Midbrain (tissue), 1 donor: ENCODE measurements at regions not wholly inside any gene's neighbourhood (a gene's known extent, or its start where the extent isn't known, plus 50 kb on each side); places are given as distances from the start of the nearest gene placed in this dataset.
"Not testable (repeated sequence)": the region's sequence is repeated elsewhere in the genome, so short reads cannot be mapped to it uniquely, and the experiment has no call there.

Experiments used
- DNase-seq: peaks from one replicate; lab custom pipeline; 2025; lab: John Stamatoyannopoulos, UW

DNA sequence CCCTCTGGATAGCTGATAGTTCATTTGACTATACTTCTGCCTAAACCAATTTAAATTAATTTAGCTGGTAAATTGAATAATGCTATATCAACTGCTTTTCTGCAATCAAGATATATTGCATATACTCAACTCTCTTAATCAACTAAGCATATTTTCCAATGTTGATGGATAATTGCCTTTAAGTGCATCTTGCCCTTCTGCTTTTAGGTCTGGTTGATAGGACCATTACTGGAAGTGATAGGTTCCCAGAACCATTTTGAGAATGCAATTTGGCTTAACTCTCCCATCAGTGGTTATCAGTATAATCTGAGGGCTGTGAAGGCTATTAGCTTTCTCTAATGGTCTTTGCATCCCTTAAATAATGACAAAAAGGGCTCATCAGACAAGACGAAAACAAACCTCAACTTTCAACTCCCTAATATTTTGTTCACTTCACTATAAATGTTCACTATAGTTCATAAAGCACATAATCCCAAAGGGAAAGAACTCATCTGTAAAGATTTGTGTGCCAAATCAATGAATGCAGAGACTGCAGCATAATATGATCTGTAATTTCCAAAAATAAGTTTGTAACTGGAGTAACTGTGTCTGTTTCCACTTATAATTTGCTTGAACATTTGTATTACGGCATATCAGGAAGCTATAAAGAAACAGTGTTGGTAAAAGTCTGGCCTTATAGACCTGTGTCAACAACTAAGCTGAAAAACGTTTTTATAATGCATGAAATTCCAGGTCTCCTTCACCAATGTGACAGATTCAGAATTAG, 273.6 kb downstream of the FBXO8 start:
- DNase-seq, result no peak

DNA sequence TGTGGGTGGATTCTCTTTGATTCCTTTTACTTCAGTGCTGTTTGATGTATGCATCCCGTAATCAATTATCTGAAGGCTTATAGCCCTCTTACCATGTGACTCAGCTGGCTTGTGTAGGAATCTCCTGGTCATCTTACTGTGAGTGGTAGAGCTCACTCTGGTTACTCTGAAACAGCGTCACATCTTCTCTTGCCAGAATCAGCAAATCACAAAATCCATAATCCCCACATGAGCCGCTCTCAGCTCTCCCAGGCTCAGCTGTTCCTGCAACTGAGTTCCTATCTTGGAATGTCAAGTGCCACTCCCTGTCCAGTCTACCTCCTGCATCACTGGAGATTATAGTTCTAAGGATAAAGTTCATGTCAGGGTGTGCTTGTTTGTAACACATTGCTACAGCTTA, 278.0 kb downstream of the FBXO8 start:
- DNase-seq, result no peak

DNA sequence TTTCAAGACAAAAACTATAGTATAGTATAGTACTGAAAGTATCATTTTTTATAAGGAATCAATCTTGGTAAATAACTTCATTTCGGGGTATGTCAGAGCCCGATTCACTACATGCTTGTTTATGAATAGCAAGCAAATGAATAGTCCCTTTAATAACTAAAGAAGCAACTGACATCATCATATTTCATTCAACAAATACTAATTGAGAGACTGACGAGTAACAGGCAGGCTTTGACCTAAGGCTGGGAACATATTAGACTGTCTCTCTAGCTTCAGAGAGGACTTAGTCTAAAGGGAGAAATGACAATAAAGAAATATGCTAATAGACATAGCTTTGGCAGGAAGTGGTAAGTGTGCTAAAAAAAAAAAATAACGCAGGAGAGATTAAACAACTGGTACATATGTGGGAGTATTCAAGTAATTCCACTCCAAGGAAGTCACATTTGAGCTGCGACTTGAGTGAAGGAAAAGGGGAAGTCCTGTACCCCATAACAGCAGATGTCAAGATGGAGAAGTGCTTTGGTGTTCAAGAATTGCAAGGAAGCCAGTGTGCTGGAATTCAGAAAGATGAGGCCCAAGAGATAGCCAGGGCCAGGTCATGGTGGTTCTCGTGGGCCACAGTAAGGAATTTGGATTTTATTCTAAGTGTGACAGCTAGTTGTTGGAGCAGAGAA, 284.9 kb downstream of the FBXO8 start:
- DNase-seq, result no peak

DNA sequence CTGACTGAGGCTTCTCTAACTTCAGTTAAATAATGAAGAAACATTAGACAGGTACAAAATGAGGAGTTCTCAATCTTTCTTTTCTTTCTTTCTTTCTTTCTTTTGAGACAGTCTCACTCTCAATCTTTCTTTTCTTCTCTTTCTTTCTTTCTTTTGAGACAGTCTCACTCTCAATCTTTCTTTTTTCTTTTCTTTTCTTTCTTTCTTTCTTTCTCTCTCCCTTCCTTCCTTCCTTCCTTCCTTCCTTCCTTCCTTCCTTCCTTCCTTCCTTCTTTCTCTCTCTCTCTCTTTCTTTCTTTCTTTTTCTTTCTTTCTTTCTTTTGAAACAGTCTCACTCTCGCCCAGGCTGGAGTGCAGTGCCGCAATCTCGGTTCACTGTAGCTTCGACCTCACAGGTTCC, 287.7 kb downstream of the FBXO8 start:
- not testable (repeated sequence) for DNase-seq

DNA sequence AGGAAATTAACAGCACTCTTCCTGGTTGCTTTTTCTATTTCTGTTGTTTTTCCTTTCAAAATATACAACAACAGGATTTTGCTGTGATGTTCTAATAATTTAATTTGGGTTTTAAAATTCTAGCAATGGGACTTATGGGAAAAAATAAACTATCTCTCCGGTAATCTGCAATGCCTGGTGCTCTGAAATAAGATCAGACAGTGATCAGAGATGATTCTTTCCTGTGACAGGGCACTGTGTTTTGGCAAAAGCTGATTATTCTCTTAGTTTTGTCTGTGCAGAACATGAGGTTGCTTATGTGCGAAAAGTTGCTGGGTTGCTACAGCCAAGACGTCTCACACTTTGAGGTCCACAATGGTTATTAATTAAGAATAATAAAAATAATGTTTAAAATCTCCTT, 291.7 kb downstream of the FBXO8 start:
- no peak for DNase-seq

DNA sequence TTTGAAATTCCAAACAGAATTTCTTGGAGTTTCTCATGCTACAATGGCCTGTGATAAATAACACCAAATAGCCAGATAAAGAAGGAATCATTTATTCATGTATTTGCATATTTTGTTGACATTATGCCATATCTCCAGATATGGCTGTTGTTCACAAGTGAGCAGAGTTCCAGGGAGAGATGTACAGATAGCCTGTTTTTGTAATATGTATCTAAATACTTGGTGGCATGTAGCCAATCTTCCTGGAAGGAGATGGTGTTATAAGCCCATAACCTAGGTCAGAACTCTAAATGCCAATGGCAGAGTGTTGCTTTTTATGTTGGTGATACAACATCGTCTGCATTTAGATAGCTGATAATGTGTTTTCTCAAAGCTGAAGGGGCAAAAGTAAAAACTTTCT, 292.2 kb downstream of the FBXO8 start:
- no peak for DNase-seq

DNA sequence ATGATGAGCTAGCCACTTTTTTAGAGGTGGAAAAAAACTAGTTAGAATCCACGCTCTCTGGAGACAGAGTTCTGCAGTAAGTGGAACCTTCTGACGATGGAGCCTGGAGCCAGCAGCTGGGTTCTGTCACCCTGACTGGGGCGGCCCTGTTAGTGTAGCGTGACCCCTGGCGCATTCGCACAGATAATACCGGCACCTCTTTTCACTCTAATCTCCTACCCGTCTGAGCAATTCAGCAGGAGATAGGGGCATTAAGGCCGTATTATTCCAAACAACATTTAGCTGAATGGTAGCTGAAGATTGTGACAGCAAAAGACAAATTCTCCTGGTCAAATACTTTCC, 292.6 kb downstream of the FBXO8 start:
- DNase-seq, result no peak

DNA sequence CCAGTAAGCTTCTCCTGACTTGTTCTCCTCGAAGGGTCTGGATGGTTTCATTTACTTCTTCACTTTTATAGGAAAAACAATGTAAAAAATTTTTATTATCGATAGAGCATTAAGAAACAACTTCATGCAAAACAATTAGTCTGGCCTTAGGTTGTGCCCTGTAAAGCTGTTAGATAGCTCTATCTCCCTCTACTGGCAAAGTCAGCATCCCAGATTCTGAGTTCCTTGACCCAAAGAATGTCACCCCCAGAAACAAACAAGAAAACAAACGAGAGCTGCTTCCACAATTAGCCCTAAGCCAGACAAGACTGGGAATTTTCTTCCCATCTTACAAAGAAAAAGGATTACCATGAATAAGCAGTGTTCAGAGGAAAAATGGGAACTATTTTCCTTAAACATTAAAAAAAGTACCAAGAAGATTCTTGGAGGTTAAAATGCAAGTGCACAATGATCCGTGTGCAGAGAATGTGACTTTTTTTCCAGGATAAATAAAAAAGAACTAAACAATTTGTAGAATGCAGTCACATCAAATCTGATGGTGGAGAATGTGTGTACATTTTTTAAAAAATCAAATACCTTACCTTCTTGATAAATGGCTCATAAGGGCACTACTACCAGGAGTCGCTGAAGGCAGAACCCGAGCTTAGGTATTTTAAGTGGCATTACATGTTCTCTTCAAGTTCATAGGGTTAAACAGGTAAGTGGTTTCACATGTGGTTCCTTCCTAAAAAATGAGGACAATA, 293.2 kb downstream of the FBXO8 start:
- DNase-seq, result peak; percentile 13

DNA sequence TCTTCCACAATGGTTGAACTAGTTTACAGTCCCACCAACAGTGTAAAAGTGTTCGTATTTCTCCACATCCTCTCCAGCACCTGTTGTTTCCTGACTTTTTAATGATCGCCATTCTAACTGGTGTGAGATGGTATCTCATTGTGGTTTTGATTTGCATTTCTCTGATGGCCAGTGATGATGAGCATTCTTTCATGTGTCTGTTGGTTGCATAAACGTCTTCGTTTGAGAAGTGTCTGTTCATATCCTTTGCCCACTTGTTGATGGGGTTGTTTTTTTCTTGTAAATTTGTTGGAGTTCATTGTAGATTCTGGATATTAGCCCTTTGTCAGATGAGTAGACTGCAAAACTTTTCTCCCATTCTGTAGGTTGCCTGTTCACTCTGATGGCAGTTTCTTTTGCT, 319.9 kb downstream of the FBXO8 start:
- DNase-seq, result not testable (repeated sequence)

DNA sequence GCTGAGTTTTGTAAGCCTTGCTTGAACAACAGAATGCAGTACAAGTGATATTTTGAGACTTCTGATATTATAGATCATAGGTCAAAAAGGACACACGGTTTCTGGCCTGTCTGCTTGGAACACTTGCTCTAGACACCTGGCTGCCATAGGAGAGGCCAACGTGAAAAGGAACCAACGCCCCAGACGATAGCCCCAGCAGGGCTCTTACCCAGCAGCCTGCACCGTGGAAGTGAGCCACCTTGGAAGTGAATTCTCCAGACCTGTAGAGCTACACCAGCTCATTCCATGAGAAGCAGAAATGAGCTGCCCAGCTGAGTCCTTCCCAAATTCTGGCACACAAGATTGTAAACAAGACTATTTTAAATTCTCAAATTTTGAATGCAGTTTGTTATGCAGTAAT, 323.1 kb downstream of the FBXO8 start:
- no peak for DNase-seq

DNA sequence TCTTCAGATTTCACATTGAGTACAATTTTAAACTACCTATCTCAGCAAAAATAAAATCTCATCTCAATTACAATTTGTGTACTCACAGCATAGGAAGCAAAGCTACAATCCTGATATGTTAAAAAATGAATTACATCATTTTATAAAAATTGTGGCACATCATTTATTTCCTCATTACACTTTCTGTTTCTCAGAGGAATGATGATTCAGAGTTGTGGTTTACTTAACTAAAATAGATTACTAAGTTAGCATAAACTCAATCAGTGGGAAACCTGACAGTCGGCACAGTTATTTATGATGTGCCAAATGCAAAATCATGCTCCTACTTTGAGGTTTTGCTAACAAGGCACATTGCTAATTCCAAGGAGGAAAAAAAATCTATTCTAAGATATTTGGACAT, 325.0 kb downstream of the FBXO8 start:
- no peak for DNase-seq

DNA sequence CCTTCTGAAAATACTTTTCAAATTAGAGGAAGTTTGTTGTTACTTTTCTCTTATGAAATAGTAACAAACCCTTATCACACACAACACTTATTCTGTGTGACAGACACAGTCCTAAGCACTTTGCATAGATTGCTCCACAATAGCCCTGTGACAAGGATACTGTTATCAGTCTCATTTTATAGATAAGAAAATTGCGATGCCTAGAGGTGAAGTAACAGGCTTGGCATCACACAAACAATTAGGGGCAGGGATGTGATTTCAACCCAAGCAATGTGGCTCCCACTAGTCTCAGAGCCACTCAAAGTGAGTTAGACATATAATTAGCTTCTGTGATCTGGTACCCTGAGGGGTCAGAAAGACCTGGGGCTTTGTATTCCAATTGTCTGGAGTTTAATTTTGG, 339.9 kb downstream of the FBXO8 start:
- no peak for DNase-seq

DNA sequence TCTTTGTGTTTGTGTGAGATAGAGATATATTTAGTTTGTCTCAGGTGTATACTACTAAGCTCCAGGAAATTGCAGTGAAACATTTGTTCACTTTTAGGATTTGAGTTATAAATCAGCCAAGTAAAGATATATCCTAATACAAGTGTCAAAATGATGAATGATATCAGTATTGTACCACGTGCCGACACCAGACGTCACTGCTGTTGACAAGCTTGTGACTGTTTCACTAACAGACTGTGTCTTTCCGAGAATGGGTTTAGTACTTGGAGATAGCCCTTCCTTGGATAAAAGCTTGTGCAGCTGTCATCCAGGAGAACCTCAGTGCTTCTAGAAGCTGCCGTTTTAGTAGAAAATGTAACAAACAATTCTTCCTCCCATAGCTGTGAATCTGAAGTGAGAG, 343.3 kb downstream of the FBXO8 start:
- no peak for DNase-seq

DNA sequence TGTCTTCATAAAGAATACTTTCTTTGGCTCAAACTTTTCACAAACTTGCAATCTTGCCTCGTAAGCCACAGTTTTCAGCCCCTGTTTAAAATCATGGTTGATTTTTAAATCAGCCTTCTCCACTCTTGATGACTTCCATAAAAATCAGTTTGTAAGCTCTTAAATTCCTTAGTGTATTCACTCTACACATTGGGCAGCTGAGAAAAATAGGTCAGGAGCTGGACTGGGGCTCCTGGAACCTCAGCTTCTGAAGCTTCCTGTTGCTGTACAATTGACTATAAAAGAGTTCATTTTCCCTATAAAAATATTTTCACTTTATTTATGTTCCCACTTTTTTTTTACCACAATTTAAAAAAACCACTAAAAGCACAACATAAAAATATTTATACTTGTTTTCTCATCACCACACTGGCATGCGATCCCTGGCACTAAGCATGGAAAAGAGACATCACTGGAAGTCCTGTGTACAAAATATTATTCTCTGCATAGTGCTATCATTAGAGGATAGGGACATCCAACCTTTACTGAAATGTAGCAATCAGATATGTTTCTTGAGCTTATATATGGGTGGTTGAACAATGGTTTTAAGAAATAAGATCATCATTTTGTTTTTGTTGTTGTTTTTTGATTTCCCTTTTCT, 345.7 kb downstream of the FBXO8 start:
- DNase-seq, result no peak

DNA sequence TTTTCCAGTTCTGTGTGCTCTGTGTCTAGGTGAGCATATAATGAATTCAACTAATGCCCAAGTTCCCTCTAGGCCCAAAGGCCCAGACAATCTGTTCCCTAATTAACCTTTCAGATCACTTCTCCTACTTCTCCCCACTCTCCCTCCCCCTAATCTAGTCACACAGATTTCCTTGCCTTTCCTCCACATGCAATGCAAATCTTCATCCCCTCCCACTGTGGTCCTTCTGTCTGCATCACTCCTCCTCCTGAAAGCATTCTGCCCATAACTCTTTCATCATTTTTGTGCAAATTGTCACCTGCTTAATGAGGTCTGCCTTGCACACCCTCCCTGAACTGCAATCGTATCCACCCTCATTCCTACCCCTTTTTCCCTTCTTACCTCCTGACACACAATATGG, 346.6 kb downstream of the FBXO8 start:
- DNase-seq, result no peak

DNA sequence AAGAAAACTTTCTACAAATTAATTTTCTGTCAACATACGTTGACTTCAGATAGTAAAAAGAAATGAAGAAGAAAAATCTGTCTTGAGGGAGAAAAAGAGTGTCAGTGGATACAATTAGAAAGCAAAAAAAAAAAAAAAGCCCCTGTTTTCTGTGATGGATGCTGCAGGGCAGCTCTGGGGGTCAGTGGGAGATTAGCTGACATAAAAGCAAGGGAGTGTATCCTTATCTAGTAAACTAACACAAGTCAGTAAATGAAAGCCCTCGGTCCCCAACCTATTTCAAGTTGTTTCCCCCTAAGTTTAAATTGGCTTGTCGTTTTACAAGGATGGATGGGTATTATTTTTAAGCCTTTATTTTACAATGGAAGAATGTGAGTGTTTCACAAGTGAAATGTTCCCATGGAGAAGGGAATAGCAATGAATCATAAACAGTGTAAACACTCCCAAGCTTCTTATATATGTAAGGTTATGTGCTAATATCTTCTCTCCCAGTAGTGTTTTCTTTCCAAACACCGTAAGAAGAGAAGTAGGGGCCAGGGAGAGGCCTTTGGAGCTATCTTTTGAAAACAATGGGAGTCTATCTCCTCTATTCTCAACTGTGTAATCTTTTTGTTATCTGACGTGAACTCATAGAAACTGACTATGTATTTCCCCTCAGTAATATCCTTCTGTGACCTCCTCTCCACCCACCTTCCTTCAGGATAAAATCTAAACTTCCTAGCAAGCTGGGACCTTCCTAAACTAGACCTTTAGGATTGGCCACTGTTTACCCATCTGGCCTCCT, 347.7 kb downstream of the FBXO8 start:
- DNase-seq, result no peak

DNA sequence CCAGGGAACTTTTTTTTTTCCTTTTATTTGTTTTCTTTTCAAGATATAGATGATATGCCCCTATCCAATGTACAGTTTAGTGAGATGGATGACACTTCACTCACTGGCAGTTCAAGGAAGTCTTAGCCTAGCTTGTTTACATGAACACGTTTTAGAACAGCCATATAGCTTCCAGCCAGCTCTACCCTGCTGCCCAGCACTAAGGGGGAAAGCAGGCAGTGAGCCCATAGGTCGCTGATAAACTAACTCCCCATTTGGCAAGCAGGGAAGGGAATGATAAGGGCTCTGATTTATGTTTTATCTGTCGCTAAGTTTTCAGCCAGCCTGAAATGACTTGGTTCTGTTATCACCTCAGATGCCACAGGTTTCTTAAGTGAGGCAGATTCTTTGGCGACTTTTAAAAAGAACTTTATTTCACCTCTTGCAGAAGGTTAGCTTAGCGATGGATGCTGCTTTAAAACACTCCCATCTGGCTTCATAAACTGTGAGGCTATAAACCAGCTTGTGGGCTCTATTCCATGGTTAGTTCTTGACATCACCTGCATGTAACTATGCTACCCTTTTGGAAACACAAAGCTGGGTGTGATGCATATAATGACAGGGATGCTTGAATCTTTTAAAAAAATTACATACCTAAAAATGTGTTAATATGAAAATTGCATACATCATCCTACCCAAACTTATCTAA, 348.4 kb downstream of the FBXO8 start:
- no peak for DNase-seq

DNA sequence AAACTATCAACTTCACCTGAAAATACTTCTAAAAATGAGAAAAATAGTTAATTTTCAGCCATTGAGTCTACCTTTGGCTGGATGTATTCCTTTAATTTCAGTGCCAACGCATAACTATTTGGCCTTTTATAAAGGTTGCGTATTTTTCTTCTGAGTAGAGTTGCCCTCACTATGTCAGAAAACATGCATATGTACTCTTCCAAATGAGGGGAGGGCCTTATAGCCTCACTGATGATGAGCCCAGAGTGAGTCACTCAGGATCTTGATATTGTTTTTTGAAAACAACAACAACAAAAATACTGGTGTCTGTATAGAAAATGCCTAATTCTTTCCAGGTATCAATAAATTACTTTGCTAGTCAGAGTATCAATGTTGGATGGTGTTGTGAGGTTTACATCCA, 349.3 kb downstream of the FBXO8 start:
- no peak for DNase-seq

DNA sequence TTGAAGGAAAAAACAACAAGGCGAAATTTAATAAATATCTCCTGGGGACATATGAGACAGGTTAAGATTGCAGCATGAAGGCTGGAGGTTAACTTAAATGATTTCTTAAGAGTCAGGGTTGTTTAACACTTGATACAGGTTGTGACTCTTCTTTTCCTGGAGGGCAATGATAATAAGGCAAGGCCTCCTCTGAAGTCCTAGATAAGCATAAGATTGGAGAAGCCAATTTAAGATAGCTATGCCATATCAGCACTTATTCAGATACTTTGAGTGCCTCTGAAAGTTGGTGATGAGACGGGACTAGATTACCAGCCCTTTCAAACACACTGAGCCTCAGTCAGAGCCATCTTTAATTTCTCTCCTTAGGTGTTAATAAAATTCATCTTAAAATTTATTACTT, 350.8 kb downstream of the FBXO8 start:
- no peak for DNase-seq

DNA sequence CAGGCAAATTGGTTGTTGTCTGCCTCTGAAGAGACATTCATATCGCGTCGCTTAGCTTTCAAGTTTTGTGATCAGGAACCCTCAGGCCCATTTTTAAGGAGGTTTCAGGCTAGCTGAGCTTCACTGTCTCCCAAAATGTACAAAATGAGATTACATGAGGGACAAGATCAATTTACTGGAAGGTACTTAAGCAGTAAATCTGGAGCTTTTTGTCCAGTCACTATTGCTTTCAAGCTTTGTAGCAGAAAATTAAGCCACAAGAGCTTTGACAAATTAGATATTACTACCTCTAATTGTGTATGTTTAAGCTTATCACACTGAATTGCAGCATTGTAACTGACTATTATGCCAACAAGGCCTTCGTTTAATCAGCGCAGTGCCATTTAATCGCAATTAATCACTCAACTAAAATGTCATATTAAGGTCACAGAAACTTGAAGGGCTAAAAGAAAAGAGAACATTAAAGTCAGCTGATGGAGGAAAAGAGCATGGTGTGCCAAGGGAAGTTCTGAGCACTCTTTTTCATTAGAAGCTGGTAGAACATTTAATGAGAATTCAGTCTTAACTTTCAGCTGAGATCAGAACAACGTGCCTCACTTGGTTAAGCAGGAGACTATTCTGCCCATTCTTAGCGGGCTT, 353.0 kb downstream of the FBXO8 start:
- no peak for DNase-seq

DNA sequence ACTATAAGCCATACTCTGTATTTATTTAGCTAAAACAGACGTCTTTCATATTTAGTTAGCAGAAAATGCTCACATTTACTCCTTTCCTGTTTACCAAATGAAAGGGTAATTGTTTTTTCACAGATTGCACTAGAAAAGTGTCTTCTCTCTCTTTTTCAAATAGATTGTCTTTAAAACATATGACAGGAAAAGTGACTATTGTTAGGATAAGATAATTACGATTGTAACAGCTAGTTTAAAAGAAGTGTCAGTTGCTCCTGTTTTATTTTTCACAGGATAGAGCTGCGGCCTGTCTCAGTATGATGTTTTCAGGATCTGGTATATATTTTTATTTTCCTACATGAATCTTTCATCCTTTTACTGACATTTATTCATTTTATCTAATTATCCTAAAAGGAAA, 353.5 kb downstream of the FBXO8 start:
- DNase-seq, result no peak
